ENCODE measurements at regions not wholly inside any gene's neighbourhood (a gene's known extent, or its start where the extent isn't known, plus 50 kb on each side); places are given as distances from the start of the nearest gene placed in this dataset.
A peak's percentile ranks its signal among the peaks of the same experiment; 100 is the strongest.

GRCh38 chr5:103475629-103476240 is 86.9 kb downstream of the NUDT12 start:
- intact Hi-C loops (cut with DNase I) = loop anchor here (1.0 kb wide), 1 partner anchor 243 kb away; no protein-coding TSS in a partner anchor
- H3K36me3 ChIP-seq = no peaks in the 10 kb centered on the region
- H3K27ac ChIP-seq = no peak overlapping the region
- no peaks in the 10 kb centered on the region for H3K4me1 ChIP-seq
- no peaks in the 10 kb centered on the region for H3K9me3 ChIP-seq
- peak; percentile 25 to 74 (median 58) for TF ChIP-seq CTCF (IDR thresholded peaks at IDR 0.05)
- no peak for DNase-seq (ENCODE audit: low spot score in 2 of 2)
- H3K4me3 ChIP-seq = no peak overlapping the region
- H3K27me3 ChIP-seq = no peaks in the 10 kb centered on the region

GRCh38 chr5:103474677-103475076 is 87.9 kb downstream of the NUDT12 start:
- no peak for DNase-seq (ENCODE audit: low spot score in 2 of 2)
- Histone ChIP-seq H3K36me3 (no peaks in the 10 kb centered on the region), H3K27me3 (no peaks in the 10 kb centered on the region), H3K9me3 (no peaks in the 10 kb centered on the region), H3K27ac (no peak overlapping the region), H3K4me3 (no peak overlapping the region), H3K4me1 (no peaks in the 10 kb centered on the region)
- no peak for TF ChIP-seq CTCF (IDR thresholded peaks at IDR 0.05)
- intact Hi-C loops (cut with DNase I) = loop anchor here (1.0 kb wide), 1 partner anchor 242 kb away; no protein-coding TSS in a partner anchor

DNA sequence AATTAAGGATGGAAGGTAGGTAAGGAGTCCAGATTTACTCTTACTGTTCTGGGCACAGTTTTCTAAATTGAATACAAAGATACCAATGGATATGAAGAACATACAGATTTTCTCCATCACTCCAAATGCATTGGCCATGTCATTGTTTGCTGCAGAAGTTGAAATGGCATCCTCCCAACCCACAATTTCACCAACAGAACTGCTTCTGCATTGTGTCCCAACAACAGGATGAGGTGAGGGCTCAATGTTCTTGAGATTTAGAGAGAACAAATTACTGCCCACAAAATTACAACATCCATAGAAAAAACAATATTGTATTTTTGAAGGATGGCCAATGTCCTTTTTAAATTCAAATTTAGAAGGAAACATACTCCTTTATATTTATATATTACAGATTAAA is 88.9 kb downstream of the NUDT12 start:
- Histone ChIP-seq H3K27ac (no peak overlapping the region), H3K27me3 (no peaks in the 10 kb centered on the region), H3K36me3 (no peaks in the 10 kb centered on the region), H3K4me1 (no peaks in the 10 kb centered on the region), H3K9me3 (no peaks in the 10 kb centered on the region), H3K4me3 (no peak overlapping the region)
- no peak for DNase-seq (ENCODE audit: low spot score in 2 of 2)
- no peak for TF ChIP-seq CTCF (IDR thresholded peaks at IDR 0.05)
- intact Hi-C loops (cut with DNase I) = no loop called here

DNA sequence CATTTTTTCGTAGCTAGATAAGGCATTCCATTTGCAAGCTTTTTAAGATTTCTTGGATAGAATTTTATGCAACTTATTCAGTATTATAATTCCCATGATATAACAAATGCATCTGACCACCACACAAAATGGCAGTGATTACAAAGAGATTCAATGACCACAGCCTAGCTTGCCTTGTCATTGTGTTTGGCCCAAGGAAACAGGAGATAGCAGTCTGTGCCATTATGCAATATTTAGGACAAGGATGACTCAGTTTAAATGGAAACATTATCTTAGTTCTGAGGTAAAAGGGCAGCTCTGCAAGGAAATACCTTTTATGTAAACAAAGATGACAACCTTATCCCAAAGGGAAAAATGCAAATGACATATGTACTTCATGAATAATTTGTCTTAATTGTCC is 89.8 kb downstream of the NUDT12 start:
- Histone ChIP-seq H3K27me3 (no peaks in the 10 kb centered on the region), H3K4me3 (no peak overlapping the region), H3K36me3 (no peaks in the 10 kb centered on the region), H3K9me3 (no peaks in the 10 kb centered on the region), H3K27ac (no peak overlapping the region), H3K4me1 (no peaks in the 10 kb centered on the region)
- no peak for DNase-seq (ENCODE audit: low spot score in 2 of 2)
- intact Hi-C loops (cut with DNase I) = no loop called here
- TF ChIP-seq CTCF (IDR thresholded peaks at IDR 0.05) = no peak

GRCh38 chr5:103472265-103472664 is 90.3 kb downstream of the NUDT12 start:
- no peaks in the 10 kb centered on the region for H3K9me3 ChIP-seq
- TF ChIP-seq CTCF (IDR thresholded peaks at IDR 0.05) = no peak
- H3K4me1 ChIP-seq = no peaks in the 10 kb centered on the region
- H3K27me3 ChIP-seq = no peaks in the 10 kb centered on the region
- H3K27ac ChIP-seq = no peak overlapping the region
- H3K4me3 ChIP-seq = no peak overlapping the region
- intact Hi-C loops (cut with DNase I) = no loop called here
- no peak for DNase-seq (ENCODE audit: low spot score in 2 of 2)
- no peaks in the 10 kb centered on the region for H3K36me3 ChIP-seq
